Kidney epithelial cell (primary cell): ENCODE measurements at regions not wholly inside any gene's neighbourhood (a gene's known extent, or its start where the extent isn't known, plus 50 kb on each side); places are given as distances from the start of the nearest gene placed in this dataset.

Experiments used
- DNase-seq: peaks from one replicate; pipeline ENCODE4 v3.0.0-alpha.2; 2010; ENCODE audit warnings: low read depth
- H3K27me3 ChIP-seq: 2 replicates; pipeline ENCODE4 v1.6.0; 2011; ENCODE audit warnings: low read length; ENCODE audit not compliant: control insufficient read depth, insufficient read depth
- H3K36me3 ChIP-seq: 2 replicates; pipeline ENCODE4 v1.5.1; 2011; ENCODE audit warnings: low read length; ENCODE audit not compliant: control insufficient read depth, insufficient read depth
- H3K4me3 ChIP-seq: 2 replicates; pipeline ENCODE4 v1.5.1; 2011; ENCODE audit warnings: low read depth, mild to moderate bottlenecking, control low read depth, low read length
- TF ChIP-seq, protein P1 (sequence below): IDR thresholded peaks from 2 replicates; pipeline ENCODE4 v1.5.1; 2011; ENCODE audit warnings: mild to moderate bottlenecking, moderate library complexity, low read length, control low read depth, inconsistent platforms; ENCODE audit not compliant: insufficient read depth, poor library complexity, severe bottlenecking

DNA sequence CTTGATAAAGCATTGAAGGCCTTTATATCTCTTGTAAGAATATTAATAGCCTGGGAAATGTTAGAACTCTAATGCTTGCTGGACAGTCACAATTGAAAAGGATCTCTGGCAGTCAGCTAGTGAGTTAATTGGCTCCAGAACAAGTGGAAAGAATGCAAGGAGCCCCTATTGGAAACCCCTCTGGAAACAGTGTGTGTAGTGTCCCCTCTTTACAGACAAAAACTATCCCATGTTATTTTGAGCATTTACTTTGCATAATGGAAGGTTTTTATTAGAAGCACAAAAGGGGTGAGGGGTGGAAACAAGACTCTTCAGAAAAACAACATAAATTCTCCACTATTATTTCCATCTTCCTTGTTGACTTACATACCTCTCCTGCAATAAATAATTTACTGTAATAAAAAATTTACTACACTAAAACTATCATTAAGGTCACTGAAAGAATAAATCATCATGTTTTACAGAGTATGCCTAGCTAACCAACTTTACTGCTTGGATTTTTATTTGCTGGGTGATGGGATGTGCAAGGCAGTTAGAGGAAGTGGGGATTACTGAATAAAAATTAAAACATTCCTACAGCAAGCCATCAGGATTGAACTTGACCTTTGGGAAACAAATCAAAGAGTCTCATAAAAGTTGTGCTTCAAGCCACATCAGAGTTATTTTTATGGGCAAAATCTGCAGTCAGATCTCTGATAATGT, 610.4 kb downstream of the TBC1D4 start:
- DNase-seq, result no peak
- H3K4me3 ChIP-seq, result no peak overlapping the region

DNA sequence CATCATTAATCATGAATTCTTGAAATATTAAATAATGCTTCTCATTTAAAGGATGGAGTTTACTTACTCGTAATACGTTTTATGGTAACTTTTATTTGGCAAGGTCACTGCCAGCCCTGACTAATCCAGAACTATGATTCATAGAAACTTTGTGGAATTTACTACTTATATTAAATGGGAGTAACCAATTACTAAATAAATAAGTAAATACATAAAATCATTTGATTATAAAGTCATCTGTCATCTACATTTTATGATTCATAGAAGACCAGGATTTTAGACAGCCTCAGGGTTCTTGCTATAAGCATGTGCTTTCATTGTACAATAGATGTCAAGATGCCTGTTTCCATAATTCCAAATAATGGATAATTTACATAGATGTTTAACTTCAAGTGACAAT, 611.1 kb downstream of the TBC1D4 start:
- DNase-seq, result no peak
- TF ChIP-seq, protein P1, sequence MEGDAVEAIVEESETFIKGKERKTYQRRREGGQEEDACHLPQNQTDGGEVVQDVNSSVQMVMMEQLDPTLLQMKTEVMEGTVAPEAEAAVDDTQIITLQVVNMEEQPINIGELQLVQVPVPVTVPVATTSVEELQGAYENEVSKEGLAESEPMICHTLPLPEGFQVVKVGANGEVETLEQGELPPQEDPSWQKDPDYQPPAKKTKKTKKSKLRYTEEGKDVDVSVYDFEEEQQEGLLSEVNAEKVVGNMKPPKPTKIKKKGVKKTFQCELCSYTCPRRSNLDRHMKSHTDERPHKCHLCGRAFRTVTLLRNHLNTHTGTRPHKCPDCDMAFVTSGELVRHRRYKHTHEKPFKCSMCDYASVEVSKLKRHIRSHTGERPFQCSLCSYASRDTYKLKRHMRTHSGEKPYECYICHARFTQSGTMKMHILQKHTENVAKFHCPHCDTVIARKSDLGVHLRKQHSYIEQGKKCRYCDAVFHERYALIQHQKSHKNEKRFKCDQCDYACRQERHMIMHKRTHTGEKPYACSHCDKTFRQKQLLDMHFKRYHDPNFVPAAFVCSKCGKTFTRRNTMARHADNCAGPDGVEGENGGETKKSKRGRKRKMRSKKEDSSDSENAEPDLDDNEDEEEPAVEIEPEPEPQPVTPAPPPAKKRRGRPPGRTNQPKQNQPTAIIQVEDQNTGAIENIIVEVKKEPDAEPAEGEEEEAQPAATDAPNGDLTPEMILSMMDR, result no peak

More for the DNA sequence above, 610.4 kb downstream of the TBC1D4 start:
- Histone ChIP-seq H3K36me3 (no peaks in the 10 kb centered on the region), H3K27me3 (no peaks in the 10 kb centered on the region)
- TF ChIP-seq, protein P1, result no peak

DNA sequence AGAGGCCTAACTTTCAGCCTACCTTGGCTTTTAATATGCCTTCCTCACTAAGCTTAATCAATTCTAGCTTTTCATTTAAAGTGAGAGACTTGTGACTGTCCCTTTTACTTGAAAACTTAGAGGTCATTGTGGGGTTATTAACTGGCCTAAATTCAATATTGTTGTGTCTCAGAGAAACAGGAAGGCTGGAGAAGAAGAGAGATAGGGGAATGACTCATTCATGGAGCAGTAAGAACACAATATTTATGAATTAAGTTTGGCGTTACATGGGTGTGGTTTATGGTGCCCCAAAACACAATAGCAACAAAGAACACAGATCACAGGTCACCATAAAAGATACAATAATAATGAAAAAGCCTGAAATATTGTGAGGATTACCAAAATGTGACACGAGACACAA, 612.1 kb downstream of the TBC1D4 start:
- TF ChIP-seq, protein P1, result no peak
- Histone ChIP-seq H3K36me3 (no peaks in the 10 kb centered on the region), H3K4me3 (no peak overlapping the region), H3K27me3 (no peaks in the 10 kb centered on the region)
- DNase-seq, result no peak

More for the DNA sequence above, 611.1 kb downstream of the TBC1D4 start:
- Histone ChIP-seq H3K4me3 (no peak overlapping the region), H3K36me3 (no peaks in the 10 kb centered on the region), H3K27me3 (no peaks in the 10 kb centered on the region)

DNA sequence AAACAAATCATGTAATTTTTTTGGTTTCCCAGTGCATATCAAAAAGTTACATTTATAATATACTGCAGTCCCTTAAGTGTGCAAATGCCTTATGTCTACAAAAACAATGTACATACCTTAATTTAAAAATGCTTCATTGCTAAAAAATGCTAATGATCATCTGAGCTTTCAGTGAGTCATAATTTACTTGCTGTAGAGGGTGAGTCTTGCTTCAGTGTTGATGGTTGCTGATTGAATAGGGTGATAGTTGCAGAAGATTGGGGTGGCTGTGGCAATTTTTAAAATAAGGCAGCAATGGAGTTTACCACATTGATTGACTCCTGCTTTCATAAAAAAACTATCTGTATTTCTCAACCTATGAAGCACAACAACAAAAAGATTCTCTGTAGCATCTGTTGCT, 613.9 kb downstream of the TBC1D4 start:
- H3K27me3 ChIP-seq, result no peaks in the 10 kb centered on the region
- TF ChIP-seq, protein P1, result no peak
- DNase-seq, result no peak
- H3K36me3 ChIP-seq, result no peaks in the 10 kb centered on the region
- H3K4me3 ChIP-seq, result no peak overlapping the region

DNA sequence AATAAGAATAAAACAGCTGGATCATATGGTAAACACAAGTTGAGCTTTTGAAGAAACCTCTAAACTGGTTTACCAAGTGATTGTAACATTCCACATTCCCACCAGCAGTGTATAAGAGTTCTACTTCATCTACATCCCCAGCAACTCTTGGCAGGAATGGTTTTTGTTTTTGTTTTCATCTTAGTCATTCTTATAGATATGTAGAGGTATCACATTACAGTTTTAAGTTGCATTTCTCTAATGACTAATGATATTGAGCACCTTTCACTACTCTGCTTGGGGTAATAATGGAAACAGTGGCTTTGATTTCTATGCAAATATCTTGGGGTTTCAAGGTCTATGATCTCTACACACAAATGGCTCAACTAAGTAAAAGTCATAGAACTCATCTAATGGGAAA, 614.5 kb downstream of the TBC1D4 start:
- no peaks in the 10 kb centered on the region for H3K27me3 ChIP-seq
- no peak overlapping the region for H3K4me3 ChIP-seq
- TF ChIP-seq, protein P1, result no peak
- H3K36me3 ChIP-seq, result no peaks in the 10 kb centered on the region
- DNase-seq, result no peak

DNA sequence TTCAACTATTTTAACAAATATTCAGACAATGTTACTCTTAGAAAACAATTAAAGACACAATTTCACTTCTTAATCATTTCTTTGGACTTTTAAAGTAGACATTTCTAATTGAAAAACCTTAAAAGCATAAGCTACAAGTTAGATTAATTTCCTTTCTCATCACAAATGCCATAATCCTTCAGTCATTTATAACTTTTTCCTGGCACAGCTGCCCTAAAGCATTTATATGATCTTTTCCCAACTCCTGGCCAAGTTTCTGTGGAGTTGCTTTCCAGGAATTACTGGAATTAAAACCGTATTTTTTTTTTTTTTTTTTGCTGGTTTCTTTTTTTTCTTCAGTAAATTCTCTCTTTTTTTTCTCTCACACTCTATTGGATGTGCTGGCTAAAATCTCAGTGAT, 615.9 kb downstream of the TBC1D4 start:
- DNase-seq, result no peak
- TF ChIP-seq, protein P1, result no peak
- Histone ChIP-seq H3K27me3 (no peaks in the 10 kb centered on the region), H3K36me3 (no peaks in the 10 kb centered on the region), H3K4me3 (no peak overlapping the region)
